Neural progenitor cell (in vitro differentiated cells): ENCODE measurements at regions not wholly inside any gene's neighbourhood (a gene's known extent, or its start where the extent isn't known, plus 50 kb on each side); places are given as distances from the start of the nearest gene placed in this dataset.

Source experiments
- EZH2 ChIP-seq: fragments of 200-600 bp; sonication (generic); IDR thresholded peaks from 2 replicates; pipeline ENCODE4 v1.6.1; 2017; ENCODE audit warnings: antibody characterized with exemption, mild to moderate bottlenecking, moderate library complexity
- TF ChIP-seq, protein P1 (sequence below): fragments of 200-600 bp; sonication (generic); IDR thresholded peaks from 2 replicates; pipeline ENCODE4 v1.5.1; 2017; ENCODE audit warnings: antibody characterized with exemption, mild to moderate bottlenecking

- TF ChIP-seq, protein P1, sequence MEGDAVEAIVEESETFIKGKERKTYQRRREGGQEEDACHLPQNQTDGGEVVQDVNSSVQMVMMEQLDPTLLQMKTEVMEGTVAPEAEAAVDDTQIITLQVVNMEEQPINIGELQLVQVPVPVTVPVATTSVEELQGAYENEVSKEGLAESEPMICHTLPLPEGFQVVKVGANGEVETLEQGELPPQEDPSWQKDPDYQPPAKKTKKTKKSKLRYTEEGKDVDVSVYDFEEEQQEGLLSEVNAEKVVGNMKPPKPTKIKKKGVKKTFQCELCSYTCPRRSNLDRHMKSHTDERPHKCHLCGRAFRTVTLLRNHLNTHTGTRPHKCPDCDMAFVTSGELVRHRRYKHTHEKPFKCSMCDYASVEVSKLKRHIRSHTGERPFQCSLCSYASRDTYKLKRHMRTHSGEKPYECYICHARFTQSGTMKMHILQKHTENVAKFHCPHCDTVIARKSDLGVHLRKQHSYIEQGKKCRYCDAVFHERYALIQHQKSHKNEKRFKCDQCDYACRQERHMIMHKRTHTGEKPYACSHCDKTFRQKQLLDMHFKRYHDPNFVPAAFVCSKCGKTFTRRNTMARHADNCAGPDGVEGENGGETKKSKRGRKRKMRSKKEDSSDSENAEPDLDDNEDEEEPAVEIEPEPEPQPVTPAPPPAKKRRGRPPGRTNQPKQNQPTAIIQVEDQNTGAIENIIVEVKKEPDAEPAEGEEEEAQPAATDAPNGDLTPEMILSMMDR: no peak
- no peak for TF ChIP-seq EZH2
Observed at GRCh38 chr10:18984531-18984930, 64.1 kb upstream of the MALRD1 start.
